ENCODE measurements at regions not wholly inside any gene's neighbourhood (a gene's known extent, or its start where the extent isn't known, plus 50 kb on each side); places are given as distances from the start of the nearest gene placed in this dataset.
"Not testable (repeated sequence)": the region's sequence is repeated elsewhere in the genome, so short reads cannot be mapped to it uniquely, and the experiment has no call there.

GRCh38 chr20:22529150-22530019 lies 55.0 kb downstream of the FOXA2 start:
- DNase-seq = no peak

- DNase-seq = no peak
These were observed 57.8 kb downstream of the FOXA2 start for GRCh38 chr20:22526512-22527012.

- no peak for DNase-seq
These were observed 58.6 kb downstream of the FOXA2 start for GRCh38 chr20:22525821-22526220.

- DNase-seq = no peak
These were observed 59.1 kb downstream of the FOXA2 start for GRCh38 chr20:22525069-22525820.

GRCh38 chr20:22524393-22525015 lies 59.9 kb downstream of the FOXA2 start:
- no peak for DNase-seq

GRCh38 chr20:22523499-22524392 lies 60.6 kb downstream of the FOXA2 start:
- DNase-seq = no peak

- DNase-seq = no peak
These were observed 61.3 kb downstream of the FOXA2 start for GRCh38 chr20:22523128-22523498.

GRCh38 chr20:22522701-22523100 lies 61.7 kb downstream of the FOXA2 start:
- no peak for DNase-seq

GRCh38 chr20:22521940-22522339 lies 62.4 kb downstream of the FOXA2 start:
- not testable (repeated sequence) for DNase-seq

- DNase-seq = no peak
These were observed 64.0 kb downstream of the FOXA2 start for GRCh38 chr20:22520381-22520780.

- DNase-seq = no peak
These were observed 69.1 kb downstream of the FOXA2 start for GRCh38 chr20:22515264-22515663.

- DNase-seq = no peak
These were observed 70.8 kb downstream of the FOXA2 start for GRCh38 chr20:22513574-22513973.

- no peak for DNase-seq
These were observed 71.4 kb downstream of the FOXA2 start for GRCh38 chr20:22512911-22513489.

GRCh38 chr20:22511943-22512910 lies 72.1 kb downstream of the FOXA2 start:
- no peak for DNase-seq

GRCh38 chr20:22509843-22510147 lies 74.6 kb downstream of the FOXA2 start:
- DNase-seq = no peak

GRCh38 chr20:22509090-22509842 lies 75.1 kb downstream of the FOXA2 start:
- DNase-seq = no peak

GRCh38 chr20:22508426-22508825 lies 75.9 kb downstream of the FOXA2 start:
- DNase-seq = no peak

- no peak for DNase-seq
These were observed 77.0 kb downstream of the FOXA2 start for GRCh38 chr20:22507240-22507961.

GRCh38 chr20:22506827-22507226 lies 77.5 kb downstream of the FOXA2 start:
- DNase-seq = no peak
